ENCODE measurements at regions not wholly inside any gene's neighbourhood (a gene's known extent, or its start where the extent isn't known, plus 50 kb on each side); places are given as distances from the start of the nearest gene placed in this dataset.

- in situ Hi-C loops (cut with HindIII; ENCODE audit: low pct_unique_long_range_greater_than_20kb, low sequenced_read_pairs), result no loop called here
- DNase-seq (ENCODE audit: low read depth, low spot score), result no peak
Observed at GRCh38 chr1:55546553-55546952, 331.4 kb upstream of the USP24 start.

- in situ Hi-C loops (cut with HindIII; ENCODE audit: low pct_unique_long_range_greater_than_20kb, low sequenced_read_pairs), result no loop called here
- DNase-seq (ENCODE audit: low read depth, low spot score), result no peak
Observed at GRCh38 chr1:55544826-55545225, 329.7 kb upstream of the USP24 start.

- in situ Hi-C loops (cut with HindIII; ENCODE audit: low pct_unique_long_range_greater_than_20kb, low sequenced_read_pairs), result no loop called here
- DNase-seq (ENCODE audit: low read depth, low spot score), result no peak
Observed at GRCh38 chr1:55542901-55543504, 327.8 kb upstream of the USP24 start.

- no peak for DNase-seq (ENCODE audit: low read depth, low spot score)
Observed at GRCh38 chr1:55541296-55541695, 326.1 kb upstream of the USP24 start.

GRCh38 chr1:55539652-55540512 lies 324.7 kb upstream of the USP24 start:
- in situ Hi-C loops (cut with HindIII; ENCODE audit: low pct_unique_long_range_greater_than_20kb, low sequenced_read_pairs), result no loop called here
- DNase-seq (ENCODE audit: low read depth, low spot score), result no peak

More at GRCh38 chr1:55541296-55541695, 326.1 kb upstream of the USP24 start:
- in situ Hi-C loops (cut with HindIII; ENCODE audit: low pct_unique_long_range_greater_than_20kb, low sequenced_read_pairs), result no loop called here

GRCh38 chr1:55538428-55538827 lies 323.3 kb upstream of the USP24 start:
- in situ Hi-C loops (cut with HindIII; ENCODE audit: low pct_unique_long_range_greater_than_20kb, low sequenced_read_pairs), result no loop called here
- no peak for DNase-seq (ENCODE audit: low read depth, low spot score)

GRCh38 chr1:55536545-55536865 lies 321.3 kb upstream of the USP24 start:
- in situ Hi-C loops (cut with HindIII; ENCODE audit: low pct_unique_long_range_greater_than_20kb, low sequenced_read_pairs), result no loop called here

GRCh38 chr1:55535724-55536544 lies 320.8 kb upstream of the USP24 start:
- no peak for DNase-seq (ENCODE audit: low read depth, low spot score)
- in situ Hi-C loops (cut with HindIII; ENCODE audit: low pct_unique_long_range_greater_than_20kb, low sequenced_read_pairs), result no loop called here

More at GRCh38 chr1:55536545-55536865, 321.3 kb upstream of the USP24 start:
- DNase-seq (ENCODE audit: low read depth, low spot score), result no peak

- in situ Hi-C loops (cut with HindIII; ENCODE audit: low pct_unique_long_range_greater_than_20kb, low sequenced_read_pairs), result no loop called here
- peak; percentile 1 for DNase-seq (ENCODE audit: low read depth, low spot score)
Observed at GRCh38 chr1:55534565-55535121, 319.5 kb upstream of the USP24 start.

- in situ Hi-C loops (cut with HindIII; ENCODE audit: low pct_unique_long_range_greater_than_20kb, low sequenced_read_pairs), result no loop called here
- DNase-seq (ENCODE audit: low read depth, low spot score), result no peak
Observed at GRCh38 chr1:55531644-55532043, 316.5 kb upstream of the USP24 start.

GRCh38 chr1:55530749-55531478 lies 315.8 kb upstream of the USP24 start:
- peak; percentile 25 for DNase-seq (ENCODE audit: low read depth, low spot score)

GRCh38 chr1:55529017-55529416 lies 313.9 kb upstream of the USP24 start:
- DNase-seq (ENCODE audit: low read depth, low spot score), result no peak
- in situ Hi-C loops (cut with HindIII; ENCODE audit: low pct_unique_long_range_greater_than_20kb, low sequenced_read_pairs), result no loop called here

More at GRCh38 chr1:55530749-55531478, 315.8 kb upstream of the USP24 start:
- in situ Hi-C loops (cut with HindIII; ENCODE audit: low pct_unique_long_range_greater_than_20kb, low sequenced_read_pairs), result no loop called here

- DNase-seq (ENCODE audit: low read depth, low spot score), result no peak
- in situ Hi-C loops (cut with HindIII; ENCODE audit: low pct_unique_long_range_greater_than_20kb, low sequenced_read_pairs), result no loop called here
Observed at GRCh38 chr1:55527831-55528230, 312.7 kb upstream of the USP24 start.

- DNase-seq (ENCODE audit: low read depth, low spot score), result no peak
- in situ Hi-C loops (cut with HindIII; ENCODE audit: low pct_unique_long_range_greater_than_20kb, low sequenced_read_pairs), result no loop called here
Observed at GRCh38 chr1:55526716-55527115, 311.6 kb upstream of the USP24 start.

- no peak for DNase-seq (ENCODE audit: low read depth, low spot score)
- in situ Hi-C loops (cut with HindIII; ENCODE audit: low pct_unique_long_range_greater_than_20kb, low sequenced_read_pairs), result no loop called here
Observed at GRCh38 chr1:55524006-55524405, 308.8 kb upstream of the USP24 start.

- DNase-seq (ENCODE audit: low read depth, low spot score), result no peak
- in situ Hi-C loops (cut with HindIII; ENCODE audit: low pct_unique_long_range_greater_than_20kb, low sequenced_read_pairs), result no loop called here
Observed at GRCh38 chr1:55522982-55523381, 307.8 kb upstream of the USP24 start.

- no peak for DNase-seq (ENCODE audit: low read depth, low spot score)
- in situ Hi-C loops (cut with HindIII; ENCODE audit: low pct_unique_long_range_greater_than_20kb, low sequenced_read_pairs), result no loop called here
Observed at GRCh38 chr1:55522353-55522903, 307.3 kb upstream of the USP24 start.

Data from SK-MEL-5 (cell line).